DOHH2 (cell line): ENCODE measurements at regions not wholly inside any gene's neighbourhood (a gene's known extent, or its start where the extent isn't known, plus 50 kb on each side); places are given as distances from the start of the nearest gene placed in this dataset.

ENCODE experiments used
- H3F3A ChIP-seq: fragments of 200-600 bp; sonication (generic), shearing (Covaris generic); 2 replicates; pipeline ENCODE4 v1.6.0; 2016; ENCODE audit warnings: antibody characterized with exemption, mild to moderate bottlenecking; ENCODE audit not compliant: control insufficient read depth, insufficient read depth
- H3K27ac ChIP-seq: fragments of 200-600 bp; sonication (generic); 2 replicates; pipeline ENCODE4 v1.5.1; 2014; ENCODE audit warnings: low read depth, mild to moderate bottlenecking, low read length, moderate library complexity
- H3K27me3 ChIP-seq: fragments of 200-600 bp; sonication (generic); 2 replicates; pipeline ENCODE4 v1.6.1; 2014; ENCODE audit warnings: mild to moderate bottlenecking, low read length, mixed read lengths; ENCODE audit not compliant: control insufficient read depth
- H3K36me3 ChIP-seq: fragments of 200-600 bp; sonication (generic); 2 replicates; pipeline ENCODE4 v1.6.1; 2014; ENCODE audit warnings: mild to moderate bottlenecking, low read length, moderate library complexity, mixed read lengths; ENCODE audit not compliant: control insufficient read depth
- H3K4me1 ChIP-seq: fragments of 200-600 bp; sonication (generic); 2 replicates; pipeline ENCODE4 v1.6.1; 2014; ENCODE audit warnings: mild to moderate bottlenecking, low read length, mixed read lengths; ENCODE audit not compliant: control insufficient read depth
- H3K4me2 ChIP-seq: fragments of 200-600 bp; sonication (generic); 2 replicates; pipeline ENCODE4 v1.6.0; 2014; ENCODE audit warnings: mild to moderate bottlenecking, low read length, moderate library complexity
- H3K4me3 ChIP-seq: fragments of 200-600 bp; sonication (generic); 2 replicates; pipeline ENCODE4 v1.5.1; 2014; ENCODE audit warnings: mild to moderate bottlenecking, low read length, mixed read lengths
- H3K79me2 ChIP-seq: fragments of 200-600 bp; sonication (generic); 2 replicates; pipeline ENCODE4 v1.6.1; 2014; ENCODE audit warnings: mild to moderate bottlenecking, low read length, mixed read lengths; ENCODE audit not compliant: control insufficient read depth
- H3K9me2 ChIP-seq: fragments of 200-600 bp; sonication (generic); replicated peaks from 2 replicates; pipeline ENCODE4 v1.6.1; 2014; ENCODE audit warnings: mild to moderate bottlenecking, low read length, mixed read lengths; ENCODE audit not compliant: control insufficient read depth
- H3K9me3 ChIP-seq: fragments of 200-600 bp; sonication (generic); 2 replicates; pipeline ENCODE4 v1.6.1; 2014; ENCODE audit warnings: antibody characterized with exemption, low read length, mixed read lengths; ENCODE audit not compliant: control insufficient read depth, insufficient read depth
- H4K20me1 ChIP-seq: fragments of 200-600 bp; sonication (generic); 2 replicates; pipeline ENCODE4 v1.6.0; 2014; ENCODE audit warnings: low read depth, mild to moderate bottlenecking, antibody characterized with exemption, low read length, moderate library complexity; ENCODE audit not compliant: control insufficient read depth, insufficient read depth
- EZH2phosphoT487 ChIP-seq: fragments of 200-600 bp; sonication (generic); IDR thresholded peaks from 2 replicates; pipeline ENCODE4 v1.6.1; 2017; ENCODE audit warnings: borderline replicate concordance, mild to moderate bottlenecking, antibody characterized with exemption, low read length, moderate library complexity, mixed read lengths
- TF ChIP-seq, protein P1 (sequence below): fragments of 200-600 bp; sonication (generic); IDR thresholded peaks from one replicate; pipeline ENCODE4 v1.5.1; 2014; ENCODE audit warnings: antibody characterized with exemption, mild to moderate bottlenecking, low read depth, low read length; ENCODE audit not compliant: poor library complexity, severe bottlenecking

DNA sequence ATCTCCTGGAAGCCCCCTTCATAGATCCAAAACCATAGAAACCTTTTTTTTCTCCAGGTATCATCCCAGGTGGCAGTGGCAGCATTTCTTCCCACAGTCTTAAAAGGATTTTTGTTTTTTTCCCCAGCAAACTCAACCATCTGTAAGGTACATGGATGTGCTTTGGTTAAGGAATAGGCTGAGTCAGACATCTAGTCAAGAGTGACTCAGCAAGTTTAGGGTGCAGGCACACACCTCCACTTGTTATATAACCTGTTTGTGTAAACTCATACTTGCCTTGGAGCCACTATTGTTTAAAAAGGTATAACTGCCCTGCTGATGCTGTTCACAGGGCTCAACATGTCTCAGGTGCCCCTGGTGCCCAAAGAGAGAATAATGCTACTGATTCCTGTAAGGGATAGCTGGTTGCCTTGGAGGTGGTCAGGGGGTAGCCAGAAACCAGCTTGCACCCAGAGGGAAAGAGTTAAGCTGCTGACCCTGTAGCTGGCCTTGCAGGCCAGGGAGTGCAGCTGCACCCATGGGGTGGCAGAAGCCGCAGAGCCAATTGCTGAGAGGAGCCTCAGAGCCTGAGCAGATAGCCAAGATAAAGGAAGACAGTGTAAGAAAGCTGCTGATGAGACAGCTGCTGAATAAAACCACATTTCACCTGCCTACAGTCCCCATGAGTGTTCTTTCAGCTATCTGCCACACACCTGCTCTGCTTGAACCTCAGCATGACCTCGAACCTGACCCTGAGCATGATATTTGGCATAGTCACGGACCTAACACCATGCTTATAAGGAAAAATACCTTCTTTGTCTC is 1726.1 kb upstream of the RAG2 start:
- no peaks in the 10 kb centered on the region for H3K79me2 ChIP-seq
- H3K4me1 ChIP-seq = no peaks in the 10 kb centered on the region
- H3K27ac ChIP-seq = no peak overlapping the region
- no peaks in the 10 kb centered on the region for H3K9me2 ChIP-seq
- no peaks in the 10 kb centered on the region for H3F3A ChIP-seq
- no peak for TF ChIP-seq EZH2phosphoT487
- TF ChIP-seq, protein P1, sequence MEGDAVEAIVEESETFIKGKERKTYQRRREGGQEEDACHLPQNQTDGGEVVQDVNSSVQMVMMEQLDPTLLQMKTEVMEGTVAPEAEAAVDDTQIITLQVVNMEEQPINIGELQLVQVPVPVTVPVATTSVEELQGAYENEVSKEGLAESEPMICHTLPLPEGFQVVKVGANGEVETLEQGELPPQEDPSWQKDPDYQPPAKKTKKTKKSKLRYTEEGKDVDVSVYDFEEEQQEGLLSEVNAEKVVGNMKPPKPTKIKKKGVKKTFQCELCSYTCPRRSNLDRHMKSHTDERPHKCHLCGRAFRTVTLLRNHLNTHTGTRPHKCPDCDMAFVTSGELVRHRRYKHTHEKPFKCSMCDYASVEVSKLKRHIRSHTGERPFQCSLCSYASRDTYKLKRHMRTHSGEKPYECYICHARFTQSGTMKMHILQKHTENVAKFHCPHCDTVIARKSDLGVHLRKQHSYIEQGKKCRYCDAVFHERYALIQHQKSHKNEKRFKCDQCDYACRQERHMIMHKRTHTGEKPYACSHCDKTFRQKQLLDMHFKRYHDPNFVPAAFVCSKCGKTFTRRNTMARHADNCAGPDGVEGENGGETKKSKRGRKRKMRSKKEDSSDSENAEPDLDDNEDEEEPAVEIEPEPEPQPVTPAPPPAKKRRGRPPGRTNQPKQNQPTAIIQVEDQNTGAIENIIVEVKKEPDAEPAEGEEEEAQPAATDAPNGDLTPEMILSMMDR = no peak
- no peaks in the 10 kb centered on the region for H3K9me3 ChIP-seq
- H4K20me1 ChIP-seq = no peaks in the 10 kb centered on the region
- H3K27me3 ChIP-seq = no peaks in the 10 kb centered on the region
- no peaks in the 10 kb centered on the region for H3K36me3 ChIP-seq
- no peak overlapping the region for H3K4me2 ChIP-seq
- H3K4me3 ChIP-seq = no peak overlapping the region

DNA sequence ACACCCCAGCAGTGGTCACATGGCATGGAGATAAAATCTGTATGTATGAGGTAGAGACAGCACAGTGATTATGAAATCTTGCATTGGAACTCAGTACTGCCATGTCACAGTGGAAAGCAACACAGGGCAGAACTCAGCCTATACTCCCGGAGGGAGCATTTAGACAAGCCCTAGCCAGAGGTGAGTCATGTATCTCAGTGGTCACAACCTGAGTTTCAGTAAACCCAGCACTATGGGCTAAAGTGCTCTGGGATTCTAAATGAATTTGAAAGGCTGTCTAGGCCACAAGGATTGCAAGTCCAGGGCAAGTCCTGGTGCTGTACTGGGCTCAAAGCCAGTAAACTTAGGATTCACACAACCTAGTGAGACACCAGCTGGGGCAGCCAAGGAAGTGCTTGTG is 1717.1 kb upstream of the RAG2 start:
- Histone ChIP-seq H3K4me2 (no peak overlapping the region), H3K36me3 (no peaks in the 10 kb centered on the region), H3F3A (no peaks in the 10 kb centered on the region), H3K4me1 (no peaks in the 10 kb centered on the region), H3K79me2 (no peaks in the 10 kb centered on the region), H3K9me2 (no peaks in the 10 kb centered on the region), H3K27ac (no peak overlapping the region), H3K27me3 (no peaks in the 10 kb centered on the region), H3K4me3 (no peak overlapping the region), H4K20me1 (no peaks in the 10 kb centered on the region), H3K9me3 (peaks cover 9% of the 10 kb centered on the region; the same call in 1 of the 2 replicates)
- TF ChIP-seq, protein P1 = no peak
- TF ChIP-seq EZH2phosphoT487 = no peak

GRCh38 chr11:38307455-38307854 is 1709.4 kb upstream of the RAG2 start:
- H3K4me3 ChIP-seq = no peak overlapping the region
- TF ChIP-seq EZH2phosphoT487 = no peak
- TF ChIP-seq, protein P1 = no peak
- no peaks in the 10 kb centered on the region for H3K9me2 ChIP-seq
- no peaks in the 10 kb centered on the region for H3K4me1 ChIP-seq
- H3K4me2 ChIP-seq = no peak overlapping the region
- no peaks in the 10 kb centered on the region; the same call in 1 of the 2 replicates for H3K9me3 ChIP-seq
- H3K27ac ChIP-seq = no peak overlapping the region
- no peaks in the 10 kb centered on the region for H4K20me1 ChIP-seq
- H3F3A ChIP-seq = no peaks in the 10 kb centered on the region
- no peaks in the 10 kb centered on the region for H3K27me3 ChIP-seq
- H3K79me2 ChIP-seq = no peaks in the 10 kb centered on the region
- H3K36me3 ChIP-seq = no peaks in the 10 kb centered on the region
